CD4-positive, CD25-positive, alpha-beta regulatory T cell (primary cell): ENCODE measurements at regions not wholly inside any gene's neighbourhood (a gene's known extent, or its start where the extent isn't known, plus 50 kb on each side); places are given as distances from the start of the nearest gene placed in this dataset.

ENCODE experiments used
- ATAC-seq, 2 donors: fragments of 150-1000 bp; cut with Tn5 transposase; one replicate each; pipeline ENCODE4 v1.10.0; 2021; ENCODE audit warnings: low read depth in 2 of 2, moderate number of reproducible peaks in 2 of 2, moderate library complexity in 1 of 2
- DNase-seq, 3 donors: peaks; one replicate each; pipeline versions ENCODE4 v3.0.0 to v3.0.0-alpha.2; 2012 to 2022; ENCODE audit warnings: mixed read lengths in 1 of 3
- H3K27ac ChIP-seq: one replicate; pipeline ENCODE4 v1.7.0; 2013; ENCODE audit warnings: mild to moderate bottlenecking, low read length; ENCODE audit not compliant: insufficient read depth, poor library complexity, severe bottlenecking
- H3K27me3 ChIP-seq: one replicate; pipeline ENCODE4 v1.7.0; 2013; ENCODE audit warnings: low read length; ENCODE audit not compliant: control insufficient read depth, insufficient read depth
- H3K36me3 ChIP-seq: one replicate; pipeline ENCODE4 v1.7.0; 2013; ENCODE audit warnings: mild to moderate bottlenecking, low read length, moderate library complexity; ENCODE audit not compliant: control insufficient read depth, insufficient read depth
- H3K4me1 ChIP-seq: 2 replicates; pipeline ENCODE4 v1.7.0; 2013; ENCODE audit warnings: mild to moderate bottlenecking, low read length; ENCODE audit not compliant: insufficient read depth, control insufficient read depth, poor library complexity, severe bottlenecking
- H3K4me3 ChIP-seq: one replicate; pipeline ENCODE4 v1.7.0; 2013; ENCODE audit warnings: low read depth, mild to moderate bottlenecking, low read length, moderate library complexity
- H3K9me3 ChIP-seq, 2 experiments: 1 replicate in 1 of 2; 2 replicates in 1 of 2; pipeline ENCODE4 v1.7.0; 2013; ENCODE audit warnings: low read length in 2 of 2, mild to moderate bottlenecking in 1 of 2, moderate library complexity in 1 of 2; ENCODE audit not compliant: control insufficient read depth in 2 of 2
- H3K27ac Mint-ChIP-seq, 3 donors: one replicate each; pipeline ENCODE4 v1.8.0; 2020 to 2022; ENCODE audit warnings: mild to moderate bottlenecking in 3 of 3, mixed read lengths in 3 of 3, moderate library complexity in 2 of 3
- H3K27me3 Mint-ChIP-seq: one replicate; pipeline ENCODE4 v1.8.0; 2022; ENCODE audit warnings: mild to moderate bottlenecking, mixed read lengths
- H3K36me3 Mint-ChIP-seq: one replicate; pipeline ENCODE4 v1.8.0; 2020; ENCODE audit warnings: mixed read lengths
- H3K4me1 Mint-ChIP-seq, 4 donors: one replicate each; pipeline ENCODE4 v1.8.0; 2020 to 2022; ENCODE audit warnings: mixed read lengths in 4 of 4, mild to moderate bottlenecking in 1 of 4
- H3K4me3 Mint-ChIP-seq, 4 donors: one replicate each; pipeline ENCODE4 v1.8.0; 2020 to 2022; ENCODE audit warnings: mild to moderate bottlenecking in 4 of 4, mixed read lengths in 4 of 4, moderate library complexity in 3 of 4
- H3K9me3 Mint-ChIP-seq, 7 donors: one replicate each; pipeline ENCODE4 v1.8.0; 2020 to 2022; ENCODE audit warnings: mixed read lengths in 7 of 7, mild to moderate bottlenecking in 3 of 7, moderate library complexity in 2 of 7

DNA sequence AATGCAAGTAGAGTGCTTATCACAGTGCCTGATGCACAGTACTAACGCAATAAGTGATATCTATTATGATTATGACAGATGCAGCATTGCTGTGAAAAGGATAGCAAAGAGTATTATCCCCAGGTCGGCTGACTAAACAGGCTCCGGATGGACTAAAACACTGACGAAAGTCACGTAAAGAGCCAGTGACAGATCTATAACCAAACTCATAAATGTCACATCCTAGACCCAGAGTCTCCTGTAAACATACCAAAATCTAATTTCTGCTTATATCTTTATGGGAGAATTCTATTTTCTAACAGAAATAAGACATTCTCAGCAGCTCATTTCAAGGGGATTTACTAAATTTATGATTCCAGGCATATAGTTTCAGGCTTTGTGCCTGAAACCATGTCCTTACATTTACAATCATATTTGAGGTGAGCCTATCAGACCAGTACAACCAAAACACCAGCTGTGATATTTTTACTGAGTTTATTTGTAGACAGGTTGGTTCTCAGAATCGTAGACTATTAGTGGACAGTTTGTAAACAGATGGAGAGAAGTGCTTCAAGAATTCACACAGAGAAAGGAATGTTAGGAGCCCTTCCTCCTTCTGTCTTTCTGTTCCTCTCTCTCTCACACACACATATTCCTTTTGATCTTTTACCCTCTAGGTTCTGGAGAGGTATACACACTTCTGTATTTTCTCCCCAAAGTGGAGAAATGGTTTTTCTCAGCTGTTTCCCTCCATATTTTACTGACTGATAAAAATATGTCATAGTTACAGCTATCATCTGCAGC is 52.4 kb upstream of the WDR26 start:
- ATAC-seq = no peak
- Mint-ChIP-seq H3K27me3 (no peaks in the 10 kb centered on the region), H3K4me1 (peaks cover 0 to 4% (median 0%) of the 10 kb centered on the region in 4 donors)

DNA sequence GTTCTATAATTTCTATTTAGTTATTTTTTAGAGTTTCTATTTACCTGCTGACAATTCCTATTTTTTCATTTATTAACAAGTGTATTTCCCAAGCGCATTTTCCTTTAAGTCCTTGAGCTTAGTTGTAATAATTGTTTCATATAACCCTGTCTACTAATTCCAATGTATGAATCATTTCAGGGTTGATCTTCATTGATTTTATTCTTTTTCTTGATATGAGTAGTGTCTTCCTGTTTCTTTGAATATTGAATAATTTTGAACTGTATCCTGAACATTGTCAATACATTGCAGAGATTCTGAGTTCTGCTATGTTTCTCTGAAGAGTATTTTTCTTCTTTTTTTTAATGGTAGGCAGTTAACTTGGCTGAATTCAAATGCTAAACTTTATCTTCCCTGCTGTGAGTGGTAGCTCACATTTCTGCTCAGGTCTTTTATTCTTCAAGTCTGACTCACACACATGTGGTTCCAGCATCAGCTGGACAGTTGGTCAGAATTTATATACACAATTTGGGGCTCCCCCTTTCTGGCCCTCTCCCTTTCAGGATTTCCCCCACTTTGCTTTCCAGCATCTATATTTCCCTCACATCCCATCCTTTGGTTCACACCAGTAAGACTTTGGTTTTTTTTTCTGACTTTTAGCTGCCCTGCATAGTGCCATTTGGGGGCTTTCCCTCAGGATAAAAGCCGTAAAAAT is 54.4 kb upstream of the WDR26 start:
- H3K4me3 ChIP-seq = no peak overlapping the region
- DNase-seq (no peak), ATAC-seq (no peak)
- Mint-ChIP-seq H3K27me3 (no peaks in the 10 kb centered on the region), H3K4me1 (peaks cover 0 to 5% (median 3%) of the 10 kb centered on the region in 4 donors), H3K36me3 (no peaks in the 10 kb centered on the region), H3K4me3 (no peak overlapping the region), H3K27ac (peak overlapping the region in 2 of 3 donors; percentile 55 to 76), H3K9me3 (no peaks in the 10 kb centered on the region)
- H3K9me3 ChIP-seq = no peaks in the 10 kb centered on the region
- H3K36me3 ChIP-seq = no peaks in the 10 kb centered on the region
- H3K27ac ChIP-seq = no peak overlapping the region
- no peaks in the 10 kb centered on the region for H3K4me1 ChIP-seq
- no peaks in the 10 kb centered on the region for H3K27me3 ChIP-seq

More for the DNA sequence above, 52.4 kb upstream of the WDR26 start:
- Mint-ChIP-seq H3K36me3 (no peaks in the 10 kb centered on the region), H3K9me3 (peaks cover 0 to 2% (median 0%) of the 10 kb centered on the region in 7 donors), H3K4me3 (no peak overlapping the region), H3K27ac (no peak overlapping the region)
- no peaks in the 10 kb centered on the region for H3K36me3 ChIP-seq
- no peak for DNase-seq
- no peak overlapping the region for H3K27ac ChIP-seq
- H3K9me3 ChIP-seq = no peaks in the 10 kb centered on the region
- H3K4me1 ChIP-seq = no peaks in the 10 kb centered on the region
- no peaks in the 10 kb centered on the region for H3K27me3 ChIP-seq
- no peak overlapping the region for H3K4me3 ChIP-seq

DNA sequence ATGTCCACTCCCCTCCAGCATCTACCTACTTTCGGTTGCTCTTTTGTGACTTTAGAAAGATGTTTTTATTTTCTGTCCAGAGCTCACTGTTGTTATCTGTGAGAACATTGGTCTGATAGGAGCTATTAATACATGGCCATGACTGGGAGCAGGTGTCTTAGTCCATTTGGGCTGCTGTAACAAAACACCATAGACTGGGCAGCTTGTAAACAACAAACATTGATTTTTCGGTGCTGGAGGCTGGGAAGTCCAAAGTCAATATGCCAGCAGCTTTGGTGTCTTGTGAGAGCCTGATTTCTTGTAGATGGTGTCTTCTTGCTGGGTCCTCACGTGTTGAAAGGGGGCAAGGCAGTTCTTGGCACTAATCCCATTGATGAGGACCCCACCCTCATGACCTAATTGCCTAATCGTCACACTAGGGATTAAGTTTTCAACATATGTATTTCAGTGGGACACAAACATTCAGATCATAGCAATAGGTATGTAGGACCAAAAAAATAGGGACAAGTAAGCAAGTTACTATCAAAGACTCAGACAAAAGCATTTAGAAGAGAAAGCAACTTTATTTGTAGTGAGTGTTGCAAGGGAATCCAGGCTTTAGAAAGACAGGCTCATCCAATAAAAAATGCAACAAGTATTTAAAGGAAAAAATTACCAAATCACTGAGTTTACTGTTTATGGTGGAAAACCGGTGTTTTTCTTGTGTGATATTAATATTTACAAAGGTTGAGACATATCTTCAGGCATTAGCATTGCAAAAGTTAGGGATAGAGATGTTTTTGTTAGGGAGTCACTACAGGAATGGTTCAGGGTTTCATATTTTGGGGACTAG is 55.2 kb upstream of the WDR26 start:
- no peaks in the 10 kb centered on the region for H3K27me3 ChIP-seq
- H3K36me3 ChIP-seq = no peaks in the 10 kb centered on the region
- DNase-seq (no peak), ATAC-seq (no peak)
- peaks cover 0 to 5% (median 3%) of the 10 kb centered on the region in 4 donors for H3K4me1 Mint-ChIP-seq
- no peaks in the 10 kb centered on the region for H3K4me1 ChIP-seq
- no peaks in the 10 kb centered on the region for H3K27me3 Mint-ChIP-seq
- H3K27ac ChIP-seq = no peak overlapping the region
- no peaks in the 10 kb centered on the region for H3K9me3 ChIP-seq
- no peak overlapping the region for H3K4me3 ChIP-seq
- no peaks in the 10 kb centered on the region for H3K9me3 Mint-ChIP-seq
- H3K4me3 Mint-ChIP-seq = peak overlapping the region in 1 of 4 donors; percentile 19
- peak overlapping the region in 2 of 3 donors; percentile 55 to 76 for H3K27ac Mint-ChIP-seq
- no peaks in the 10 kb centered on the region for H3K36me3 Mint-ChIP-seq

DNA sequence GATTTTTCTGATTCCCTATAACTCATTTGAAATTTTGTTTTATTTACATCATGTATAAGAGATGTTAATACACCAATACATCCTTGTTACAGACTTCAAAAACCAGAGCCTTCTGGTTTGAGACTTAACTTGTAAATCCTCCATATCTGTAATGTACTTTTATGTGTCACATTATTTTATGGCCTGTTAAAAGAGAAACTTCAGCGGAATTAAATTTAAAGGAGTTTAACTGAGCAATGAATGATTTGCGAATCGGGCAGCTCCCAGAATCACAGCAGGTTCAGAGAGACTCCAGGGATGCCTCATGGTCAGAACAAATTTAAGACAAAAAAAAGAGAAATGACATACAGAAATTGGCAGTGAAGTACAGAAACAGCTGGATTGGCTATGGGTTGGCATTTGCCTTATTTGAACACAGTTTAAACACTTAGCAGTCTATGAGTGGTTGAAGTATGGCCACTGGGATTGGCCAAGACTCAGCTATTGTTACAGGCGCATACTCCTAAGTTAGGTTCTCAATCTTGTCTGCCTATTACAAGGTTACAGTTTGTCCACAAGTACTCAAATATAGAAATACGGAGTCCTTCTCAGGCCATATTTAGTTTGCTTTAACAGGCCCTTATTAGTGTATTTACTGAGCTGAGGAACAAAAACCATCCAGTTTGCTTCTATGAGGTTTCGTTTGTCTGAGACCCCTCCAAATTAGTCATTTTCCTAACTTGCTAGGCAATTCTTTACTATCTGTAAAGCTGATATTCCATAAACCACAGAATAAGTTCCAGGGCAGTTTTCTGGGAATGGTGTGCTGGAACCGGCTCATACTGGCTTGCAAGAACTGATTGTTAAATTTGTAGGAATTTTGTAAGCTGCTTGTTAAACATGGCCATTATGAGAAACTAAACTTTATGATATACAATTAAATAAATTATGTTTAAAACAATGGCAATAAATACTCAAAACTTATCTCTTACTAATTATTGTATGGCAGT is 56.2 kb upstream of the WDR26 start:
- no peaks in the 10 kb centered on the region for H3K27me3 ChIP-seq
- H3K4me1 ChIP-seq = no peaks in the 10 kb centered on the region
- Mint-ChIP-seq H3K4me1 (peaks cover 0 to 8% (median 3%) of the 10 kb centered on the region in 4 donors), H3K27ac (no peak overlapping the region), H3K4me3 (no peak overlapping the region), H3K9me3 (peaks cover 0 to 3% (median 0%) of the 10 kb centered on the region in 7 donors), H3K36me3 (no peaks in the 10 kb centered on the region), H3K27me3 (no peaks in the 10 kb centered on the region)
- H3K9me3 ChIP-seq = no peaks in the 10 kb centered on the region
- ATAC-seq (no peak), DNase-seq (no peak)
- H3K36me3 ChIP-seq = no peaks in the 10 kb centered on the region
- H3K4me3 ChIP-seq = no peak overlapping the region
- H3K27ac ChIP-seq = no peak overlapping the region

DNA sequence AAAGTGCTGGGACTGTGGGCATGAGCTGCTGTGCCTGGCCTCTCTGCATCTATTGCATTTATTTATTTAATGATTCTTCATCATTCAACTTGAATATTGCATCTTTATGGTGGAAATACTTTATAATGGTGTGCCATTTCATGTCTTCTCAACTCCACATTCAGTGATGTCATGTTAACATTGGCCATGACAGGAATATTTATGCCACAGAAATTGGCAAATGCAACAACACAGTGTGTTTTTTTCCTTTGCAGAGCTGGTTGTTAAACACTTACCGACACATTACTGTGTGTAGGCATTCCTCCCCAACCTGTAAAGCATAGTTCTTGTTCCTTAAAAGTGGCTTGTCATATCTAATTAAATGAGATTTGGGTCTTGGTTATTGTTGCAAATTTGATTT is 57.4 kb upstream of the WDR26 start:
- no peaks in the 10 kb centered on the region for H3K36me3 ChIP-seq
- Mint-ChIP-seq H3K27ac (no peak overlapping the region), H3K4me1 (peaks cover 3 to 12% (median 7%) of the 10 kb centered on the region in 4 donors), H3K27me3 (no peaks in the 10 kb centered on the region), H3K9me3 (peaks cover 0 to 3% (median 0%) of the 10 kb centered on the region in 7 donors), H3K4me3 (no peak overlapping the region), H3K36me3 (no peaks in the 10 kb centered on the region)
- ATAC-seq (no peak), DNase-seq (no peak)
- H3K4me3 ChIP-seq = no peak overlapping the region
- peaks cover 1% of the 10 kb centered on the region for H3K4me1 ChIP-seq
- H3K27me3 ChIP-seq = no peaks in the 10 kb centered on the region
- no peak overlapping the region for H3K27ac ChIP-seq
- H3K9me3 ChIP-seq = no peaks in the 10 kb centered on the region

DNA sequence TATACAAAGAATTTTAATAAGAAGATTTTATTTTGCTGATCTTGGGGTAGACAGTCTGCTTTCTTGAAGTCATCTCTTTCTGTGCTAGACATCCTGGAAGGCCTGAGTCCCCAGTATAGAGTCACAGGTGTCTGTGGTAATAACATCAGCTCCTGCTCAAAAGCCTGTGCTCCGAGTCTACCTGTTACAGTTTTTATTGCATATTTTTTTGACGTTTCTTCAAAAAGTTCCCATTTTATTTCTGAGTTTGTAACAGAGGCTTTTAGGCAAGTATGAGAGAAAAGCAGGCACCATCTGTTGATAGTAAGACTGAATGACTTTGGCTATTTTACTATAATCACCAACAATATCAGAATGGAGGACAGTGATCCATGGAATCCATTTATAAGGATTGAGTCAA is 58.0 kb upstream of the WDR26 start:
- Histone ChIP-seq H3K27me3 (no peaks in the 10 kb centered on the region), H3K36me3 (no peaks in the 10 kb centered on the region), H3K9me3 (no peaks in the 10 kb centered on the region), H3K4me1 (peaks cover 8% of the 10 kb centered on the region), H3K27ac (no peak overlapping the region), H3K4me3 (no peak overlapping the region)
- no peak for ATAC-seq
- H3K4me1 Mint-ChIP-seq = peaks cover 9 to 18% (median 12%) of the 10 kb centered on the region in 4 donors
- no peak overlapping the region for H3K4me3 Mint-ChIP-seq
- no peak overlapping the region for H3K27ac Mint-ChIP-seq
- H3K27me3 Mint-ChIP-seq = no peaks in the 10 kb centered on the region
- peaks cover 0 to 3% (median 0%) of the 10 kb centered on the region in 7 donors for H3K9me3 Mint-ChIP-seq
- DNase-seq = no peak
- H3K36me3 Mint-ChIP-seq = no peaks in the 10 kb centered on the region

DNA sequence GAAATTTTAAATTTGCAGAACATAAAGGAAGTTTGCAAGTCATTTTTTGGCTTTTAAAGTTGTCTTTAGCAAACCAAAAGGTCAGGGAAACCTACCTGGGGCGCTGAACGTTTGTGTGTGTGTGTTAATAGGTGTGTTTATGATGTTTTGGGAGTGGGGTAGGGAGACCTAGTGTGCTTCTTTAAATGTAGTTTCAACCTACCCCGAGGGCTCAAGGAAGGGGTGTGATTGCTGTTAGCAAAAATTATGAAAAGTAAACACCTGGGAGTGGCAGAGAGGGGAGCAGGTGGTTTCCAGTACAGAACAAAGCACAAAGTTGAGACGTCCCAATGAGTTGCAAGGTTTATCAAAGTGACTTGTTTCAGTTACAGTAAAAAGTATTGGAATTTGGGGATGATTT is 58.7 kb upstream of the WDR26 start:
- H3K36me3 ChIP-seq = no peaks in the 10 kb centered on the region
- Mint-ChIP-seq H3K36me3 (no peaks in the 10 kb centered on the region), H3K9me3 (peaks cover 0 to 3% (median 0%) of the 10 kb centered on the region in 7 donors), H3K27me3 (no peaks in the 10 kb centered on the region), H3K4me3 (no peak overlapping the region), H3K4me1 (peaks cover 14 to 25% (median 19%) of the 10 kb centered on the region in 4 donors), H3K27ac (no peak overlapping the region)
- peaks cover 14% of the 10 kb centered on the region for H3K4me1 ChIP-seq
- no peak overlapping the region for H3K4me3 ChIP-seq
- ATAC-seq (no peak), DNase-seq (no peak)
- no peaks in the 10 kb centered on the region for H3K9me3 ChIP-seq
- H3K27me3 ChIP-seq = no peaks in the 10 kb centered on the region
- H3K27ac ChIP-seq = no peak overlapping the region
